WI38 (cell line): ENCODE measurements at regions not wholly inside any gene's neighbourhood (a gene's known extent, or its start where the extent isn't known, plus 50 kb on each side); places are given as distances from the start of the nearest gene placed in this dataset.

ENCODE experiments used
- H3K4me3 ChIP-seq: 2 replicates; pipeline ENCODE4 v1.5.1; 2011; ENCODE audit warnings: low read depth, mild to moderate bottlenecking, control low read depth, low read length
- CTCF ChIP-seq: IDR thresholded peaks from 2 replicates; pipeline ENCODE4 v1.5.1; 2012; ENCODE audit warnings: low read depth, mild to moderate bottlenecking, control low read depth, low read length

DNA sequence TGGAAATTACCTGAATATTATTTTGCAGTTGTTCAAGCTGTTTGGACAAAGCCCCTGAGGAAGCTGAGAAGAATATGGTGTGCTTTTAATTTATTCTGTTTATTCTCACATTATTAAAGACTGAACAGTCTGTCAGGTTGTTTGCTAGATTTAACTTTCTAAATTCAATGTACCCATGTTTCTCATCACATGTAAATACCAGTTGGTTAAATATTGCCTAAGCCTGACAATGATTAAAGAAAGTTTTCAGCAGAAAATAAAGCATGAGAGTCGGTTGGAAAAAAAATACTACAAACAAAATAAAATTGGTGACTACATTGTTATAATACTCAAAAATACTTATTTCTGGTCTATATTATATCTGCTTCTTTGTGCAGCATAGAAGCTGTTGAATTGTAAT, 1974.7 kb downstream of the ARAP2 start:
- no peak overlapping the region for H3K4me3 ChIP-seq
- no peak for TF ChIP-seq CTCF

GRCh38 chr4:34271479-34272355, 1972.6 kb downstream of the ARAP2 start:
- no peak for TF ChIP-seq CTCF
- no peak overlapping the region for H3K4me3 ChIP-seq

- H3K4me3 ChIP-seq = no peak overlapping the region
- no peak for TF ChIP-seq CTCF
These were observed 1965.3 kb downstream of the ARAP2 start for GRCh38 chr4:34279011-34279410.

DNA sequence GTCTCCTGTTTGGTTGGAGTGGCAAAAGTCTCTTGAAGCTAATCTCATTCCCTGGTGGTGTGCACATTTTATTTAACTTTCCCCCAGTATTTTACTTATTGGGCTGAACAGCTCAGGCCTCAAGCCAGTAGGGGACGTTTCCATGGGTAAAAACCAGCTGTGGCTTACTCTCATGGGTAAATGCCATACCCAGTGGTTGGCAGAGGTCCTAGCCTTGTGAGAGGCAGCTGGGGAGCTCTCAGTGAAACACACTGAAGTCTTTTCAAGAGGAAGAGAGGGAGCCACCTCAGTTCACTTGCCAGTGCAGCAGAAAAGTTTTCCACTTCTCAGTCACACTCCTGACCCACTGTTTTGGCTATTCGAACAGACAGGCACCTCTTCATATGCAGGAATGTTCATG, 1964.2 kb downstream of the ARAP2 start:
- no peak overlapping the region for H3K4me3 ChIP-seq
- TF ChIP-seq CTCF = no peak

- H3K4me3 ChIP-seq = no peak overlapping the region
- TF ChIP-seq CTCF = no peak
These were observed 1962.5 kb downstream of the ARAP2 start for GRCh38 chr4:34281826-34282225.

DNA sequence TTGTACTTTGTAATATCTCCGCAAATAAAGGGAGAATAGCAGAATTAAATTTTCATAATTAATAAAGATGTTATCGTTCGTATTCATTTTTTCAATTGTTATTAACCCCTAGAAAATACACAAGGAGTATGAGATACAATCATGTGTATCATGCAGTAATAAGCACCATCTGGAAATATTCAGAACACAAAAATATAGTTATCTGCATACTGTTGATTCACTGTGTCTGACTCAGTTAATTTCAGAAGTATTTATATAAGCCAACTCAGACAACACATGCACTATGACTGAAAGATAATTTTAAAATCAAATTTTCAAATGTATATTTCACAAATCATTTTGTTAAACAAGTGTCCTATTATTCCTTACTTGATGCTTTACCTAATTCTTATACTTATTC, 1954.8 kb downstream of the ARAP2 start:
- no peak overlapping the region for H3K4me3 ChIP-seq
- no peak for TF ChIP-seq CTCF

- TF ChIP-seq CTCF = no peak
These were observed 1954.4 kb downstream of the ARAP2 start for GRCh38 chr4:34289962-34290361.

More at GRCh38 chr4:34289962-34290361, 1954.4 kb downstream of the ARAP2 start:
- no peak overlapping the region for H3K4me3 ChIP-seq
